Loucy (cell line): ENCODE measurements at regions not wholly inside any gene's neighbourhood (a gene's known extent, or its start where the extent isn't known, plus 50 kb on each side); places are given as distances from the start of the nearest gene placed in this dataset.

Experiments
- H2AFZ ChIP-seq: fragments of 200-600 bp; sonication (generic); 2 replicates; pipeline ENCODE4 v1.6.0; 2016; ENCODE audit warnings: antibody characterized with exemption, mild to moderate bottlenecking, low read length, moderate library complexity
- H3F3A ChIP-seq: fragments of 200-600 bp; 2 replicates; pipeline ENCODE4 v1.6.0; 2016; ENCODE audit warnings: antibody characterized with exemption, low read depth, mild to moderate bottlenecking
- H3K27me3 ChIP-seq: fragments of 200-600 bp; sonication (generic); 2 replicates; pipeline ENCODE4 v1.6.1; 2014; ENCODE audit warnings: low read length, mild to moderate bottlenecking; ENCODE audit not compliant: insufficient read depth, poor library complexity, severe bottlenecking
- H3K36me3 ChIP-seq: fragments of 200-600 bp; sonication (generic); 2 replicates; pipeline ENCODE4 v1.6.1; 2016; ENCODE audit warnings: low read length; ENCODE audit not compliant: insufficient read depth
- H3K4me1 ChIP-seq: fragments of 200-600 bp; sonication (generic); 2 replicates; pipeline ENCODE4 v1.5.1; 2014; ENCODE audit warnings: low read length, mild to moderate bottlenecking; ENCODE audit not compliant: insufficient read depth, poor library complexity, severe bottlenecking
- H3K4me2 ChIP-seq: fragments of 200-600 bp; sonication (generic); 2 replicates; pipeline ENCODE4 v1.6.0; 2014; ENCODE audit warnings: antibody characterized with exemption, low read length, low read depth, mild to moderate bottlenecking; ENCODE audit not compliant: poor library complexity, severe bottlenecking
- H3K4me3 ChIP-seq: fragments of 200-600 bp; sonication (generic); 2 replicates; pipeline ENCODE4 v1.5.1; 2014; ENCODE audit warnings: low read length, mild to moderate bottlenecking, mixed read lengths; ENCODE audit not compliant: poor library complexity, severe bottlenecking
- H3K79me2 ChIP-seq: fragments of 200-600 bp; sonication (generic); 2 replicates; pipeline ENCODE4 v1.6.1; 2014; ENCODE audit warnings: low read length; ENCODE audit not compliant: insufficient read depth
- H3K9ac ChIP-seq: fragments of 200-600 bp; sonication (generic); 2 replicates; pipeline ENCODE4 v1.6.0; 2014; ENCODE audit warnings: mild to moderate bottlenecking, low read depth, low read length, moderate library complexity; ENCODE audit not compliant: poor library complexity, severe bottlenecking
- H3K9me2 ChIP-seq: fragments of 200-600 bp; sonication (generic); replicated peaks from 2 replicates; pipeline ENCODE4 v1.6.1; 2016; ENCODE audit warnings: low read depth, low read length, mixed read lengths
- H3K9me3 ChIP-seq: fragments of 200-600 bp; sonication (generic); 2 replicates; pipeline ENCODE4 v1.6.1; 2014; ENCODE audit warnings: mild to moderate bottlenecking, antibody characterized with exemption, low read length, low read depth; ENCODE audit not compliant: insufficient read depth
- H4K20me1 ChIP-seq: fragments of 200-600 bp; sonication (generic); 2 replicates; pipeline ENCODE4 v1.6.0; 2014; ENCODE audit warnings: antibody characterized with exemption, low read length, mild to moderate bottlenecking; ENCODE audit not compliant: insufficient read depth, poor library complexity, severe bottlenecking
- CTCF ChIP-seq: fragments of 200-600 bp; sonication (generic); conservative IDR thresholded peaks from 2 replicates; pipeline ENCODE4 v1.5.1; 2014; ENCODE audit warnings: mild to moderate bottlenecking, antibody characterized with exemption, low read length
- EZH2phosphoT487 ChIP-seq: fragments of 200-600 bp; IDR thresholded peaks from 2 replicates; pipeline ENCODE4 v1.6.1; 2018; ENCODE audit warnings: antibody characterized with exemption, mild to moderate bottlenecking, moderate library complexity, borderline replicate concordance

GRCh38 chr18:66271962-66272361, 331.9 kb downstream of the CDH19 start:
- Histone ChIP-seq H3K27me3 (no peaks in the 10 kb centered on the region), H3K4me1 (no peaks in the 10 kb centered on the region), H4K20me1 (no peaks in the 10 kb centered on the region), H3K36me3 (no peaks in the 10 kb centered on the region), H2AFZ (no peak overlapping the region), H3K9me3 (no peaks in the 10 kb centered on the region; the same call in 1 of the 2 replicates), H3K4me2 (no peak overlapping the region), H3K9ac (no peak overlapping the region), H3K9me2 (no peaks in the 10 kb centered on the region), H3K4me3 (no peak overlapping the region), H3F3A (no peaks in the 10 kb centered on the region), H3K79me2 (no peaks in the 10 kb centered on the region)
- TF ChIP-seq CTCF (no peak), EZH2phosphoT487 (no peak)

- no peak for TF ChIP-seq EZH2phosphoT487
- TF ChIP-seq CTCF = no peak
- Histone ChIP-seq H2AFZ (no peak overlapping the region), H3K4me1 (no peaks in the 10 kb centered on the region), H3K36me3 (no peaks in the 10 kb centered on the region), H3K4me3 (no peak overlapping the region), H3F3A (no peaks in the 10 kb centered on the region), H3K9ac (no peak overlapping the region), H3K4me2 (no peak overlapping the region), H3K9me3 (no peaks in the 10 kb centered on the region), H3K9me2 (no peaks in the 10 kb centered on the region), H4K20me1 (no peaks in the 10 kb centered on the region), H3K79me2 (no peaks in the 10 kb centered on the region), H3K27me3 (no peaks in the 10 kb centered on the region)
Measured at GRCh38 chr18:66264130-66264529, 339.8 kb downstream of the CDH19 start.

- Histone ChIP-seq H4K20me1 (no peaks in the 10 kb centered on the region), H3F3A (no peaks in the 10 kb centered on the region), H3K79me2 (no peaks in the 10 kb centered on the region), H3K4me2 (no peak overlapping the region), H2AFZ (no peak overlapping the region), H3K9me2 (no peaks in the 10 kb centered on the region), H3K9me3 (no peaks in the 10 kb centered on the region), H3K4me1 (no peaks in the 10 kb centered on the region), H3K9ac (no peak overlapping the region), H3K27me3 (no peaks in the 10 kb centered on the region), H3K4me3 (no peak overlapping the region), H3K36me3 (no peaks in the 10 kb centered on the region)
- no peak for TF ChIP-seq CTCF
- no peak for TF ChIP-seq EZH2phosphoT487
Measured at GRCh38 chr18:66254121-66254520, 349.8 kb downstream of the CDH19 start.
